GM13977 (cell line): ENCODE measurements at regions not wholly inside any gene's neighbourhood (a gene's known extent, or its start where the extent isn't known, plus 50 kb on each side); places are given as distances from the start of the nearest gene placed in this dataset.

Experiments used
- DNase-seq: peaks from one replicate; pipeline ENCODE4 v3.0.0; 2012; ENCODE audit warnings: low spot score
- in situ Hi-C: fragments of 300-500 bp; cut with MboI; formaldehyde crosslinking; loops from one replicate; pipeline ENCODE4 v1.12.0; 2022; ENCODE audit warnings: low sequenced_read_pairs, low pct_unique_long_range_greater_than_20kb, mixed read lengths, inconsistent platforms; ENCODE audit not compliant: unreplicated experiment
- TF ChIP-seq, protein P1 (sequence below): IDR thresholded peaks from 2 replicates; pipeline ENCODE4 v1.5.1; 2012; ENCODE audit warnings: mild to moderate bottlenecking, control low read depth; ENCODE audit not compliant: insufficient read depth; ENCODE audit errors: extremely low read depth, missing control alignments

- TF ChIP-seq, protein P1, sequence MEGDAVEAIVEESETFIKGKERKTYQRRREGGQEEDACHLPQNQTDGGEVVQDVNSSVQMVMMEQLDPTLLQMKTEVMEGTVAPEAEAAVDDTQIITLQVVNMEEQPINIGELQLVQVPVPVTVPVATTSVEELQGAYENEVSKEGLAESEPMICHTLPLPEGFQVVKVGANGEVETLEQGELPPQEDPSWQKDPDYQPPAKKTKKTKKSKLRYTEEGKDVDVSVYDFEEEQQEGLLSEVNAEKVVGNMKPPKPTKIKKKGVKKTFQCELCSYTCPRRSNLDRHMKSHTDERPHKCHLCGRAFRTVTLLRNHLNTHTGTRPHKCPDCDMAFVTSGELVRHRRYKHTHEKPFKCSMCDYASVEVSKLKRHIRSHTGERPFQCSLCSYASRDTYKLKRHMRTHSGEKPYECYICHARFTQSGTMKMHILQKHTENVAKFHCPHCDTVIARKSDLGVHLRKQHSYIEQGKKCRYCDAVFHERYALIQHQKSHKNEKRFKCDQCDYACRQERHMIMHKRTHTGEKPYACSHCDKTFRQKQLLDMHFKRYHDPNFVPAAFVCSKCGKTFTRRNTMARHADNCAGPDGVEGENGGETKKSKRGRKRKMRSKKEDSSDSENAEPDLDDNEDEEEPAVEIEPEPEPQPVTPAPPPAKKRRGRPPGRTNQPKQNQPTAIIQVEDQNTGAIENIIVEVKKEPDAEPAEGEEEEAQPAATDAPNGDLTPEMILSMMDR: no peak
- in situ Hi-C loops: no loop called here
Observed at GRCh38 chr5:89343666-89344065, 460.7 kb upstream of the MEF2C start.

GRCh38 chr5:89342106-89342876, 459.3 kb upstream of the MEF2C start:
- in situ Hi-C loops: no loop called here
- TF ChIP-seq, protein P1: no peak
- peak; percentile 7 for DNase-seq

More at GRCh38 chr5:89343666-89344065, 460.7 kb upstream of the MEF2C start:
- DNase-seq: peak; percentile 28

GRCh38 chr5:89338935-89339334, 456.0 kb upstream of the MEF2C start:
- no peak for DNase-seq
- in situ Hi-C loops: no loop called here
- TF ChIP-seq, protein P1: no peak

DNA sequence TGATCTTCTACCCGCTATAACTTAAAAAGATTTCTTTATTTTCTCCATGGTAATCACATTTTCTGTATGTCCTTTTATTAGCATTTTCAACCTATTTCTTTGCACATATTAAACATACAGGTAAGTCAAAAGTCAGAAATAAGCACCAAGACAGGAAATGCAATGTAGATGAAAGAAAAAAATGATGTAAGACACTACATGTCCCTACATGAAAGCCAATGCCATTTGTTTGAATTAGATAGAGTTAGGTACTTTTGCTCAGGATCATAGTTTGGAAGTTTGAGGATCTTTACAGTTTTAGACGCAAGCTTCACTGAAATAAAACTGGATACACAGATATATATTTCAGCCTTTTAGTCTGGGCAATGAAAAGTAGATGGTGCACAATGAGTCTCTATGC, 453.1 kb upstream of the MEF2C start:
- no peak for DNase-seq
- TF ChIP-seq, protein P1: no peak
- in situ Hi-C loops: no loop called here

GRCh38 chr5:89330140-89330539, 447.2 kb upstream of the MEF2C start:
- no peak for DNase-seq
- TF ChIP-seq, protein P1: no peak
- in situ Hi-C loops: no loop called here

GRCh38 chr5:89327608-89328007, 444.6 kb upstream of the MEF2C start:
- DNase-seq: no peak
- TF ChIP-seq, protein P1: no peak
- in situ Hi-C loops: no loop called here
